GM21737 (cell line): ENCODE measurements at regions not wholly inside any gene's neighbourhood (a gene's known extent, or its start where the extent isn't known, plus 50 kb on each side); places are given as distances from the start of the nearest gene placed in this dataset.
"Not testable (repeated sequence)": the region's sequence is repeated elsewhere in the genome, so short reads cannot be mapped to it uniquely, and the experiment has no call there.

ENCODE experiments used
- ATAC-seq: cut with Tn5 transposase; IDR thresholded peaks from one replicate; pipeline ENCODE4 v1.9.1; 2021; ENCODE audit warnings: mild to moderate bottlenecking, moderate library complexity; ENCODE audit not compliant: unreplicated experiment

DNA sequence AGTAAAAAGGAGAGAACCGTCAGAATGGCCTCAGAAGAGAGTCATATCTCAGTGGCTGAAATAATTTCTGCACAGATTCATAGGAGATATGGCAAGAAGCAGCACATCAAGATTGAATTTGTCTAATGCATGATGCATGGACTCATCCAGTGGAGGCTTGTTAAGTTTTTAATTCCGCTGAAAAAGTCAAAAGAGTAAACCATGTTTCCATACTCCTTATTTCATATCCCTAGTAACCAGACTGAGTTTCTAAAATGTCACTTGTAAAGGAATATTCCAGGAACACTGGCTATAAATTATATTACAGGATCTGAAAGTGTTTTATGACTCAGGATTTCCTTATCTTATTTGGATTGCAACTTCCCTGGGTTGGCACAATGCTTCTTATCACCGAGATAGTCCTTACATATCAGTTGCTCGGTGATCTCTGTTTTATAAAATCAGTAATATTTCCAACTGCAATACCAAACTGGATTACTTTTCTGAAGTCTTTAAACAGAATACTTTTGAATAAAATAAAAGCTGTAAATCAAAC is 180.2 kb upstream of the TSC22D1 start:
- no peak for ATAC-seq

DNA sequence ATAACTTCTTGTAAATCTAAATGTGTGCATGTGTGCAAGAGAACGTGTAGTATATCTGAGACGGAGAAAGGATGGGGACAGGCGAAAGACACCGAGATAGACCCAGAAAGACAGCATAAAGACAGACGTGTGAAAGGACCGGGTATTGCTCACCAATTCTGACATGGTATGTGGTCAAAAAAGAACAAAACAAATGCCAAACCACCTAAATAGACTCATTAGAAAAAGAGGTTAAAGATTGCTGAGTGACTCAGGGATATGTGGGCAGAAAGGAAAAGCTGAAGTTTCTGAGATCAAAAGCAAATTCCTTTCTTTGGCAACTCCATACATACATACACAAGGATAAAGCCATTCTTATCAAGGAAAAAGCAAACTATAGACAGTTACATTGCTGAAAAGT is 179.7 kb upstream of the TSC22D1 start:
- no peak for ATAC-seq

GRCh38 chr13:44752164-44752563 is 176.0 kb upstream of the TSC22D1 start:
- ATAC-seq = no peak

DNA sequence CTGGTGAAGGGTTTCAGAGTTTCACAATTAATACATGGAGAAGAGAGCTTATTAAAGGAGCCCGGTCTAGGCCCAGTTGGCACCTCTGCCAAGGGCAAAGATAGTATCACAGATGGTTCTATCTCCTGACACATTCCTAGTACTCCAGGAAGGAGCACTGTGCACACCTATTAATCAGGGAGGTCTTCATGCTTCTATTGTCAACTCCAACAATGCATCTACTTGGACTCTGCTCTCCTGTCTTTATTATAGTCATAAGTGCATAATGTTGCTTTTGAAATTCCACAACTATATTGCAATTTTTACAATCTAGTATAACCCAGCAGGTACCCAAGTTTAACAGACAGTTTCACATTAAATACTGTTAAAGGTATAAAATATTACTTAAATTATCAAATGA is 174.5 kb upstream of the TSC22D1 start:
- ATAC-seq = no peak

DNA sequence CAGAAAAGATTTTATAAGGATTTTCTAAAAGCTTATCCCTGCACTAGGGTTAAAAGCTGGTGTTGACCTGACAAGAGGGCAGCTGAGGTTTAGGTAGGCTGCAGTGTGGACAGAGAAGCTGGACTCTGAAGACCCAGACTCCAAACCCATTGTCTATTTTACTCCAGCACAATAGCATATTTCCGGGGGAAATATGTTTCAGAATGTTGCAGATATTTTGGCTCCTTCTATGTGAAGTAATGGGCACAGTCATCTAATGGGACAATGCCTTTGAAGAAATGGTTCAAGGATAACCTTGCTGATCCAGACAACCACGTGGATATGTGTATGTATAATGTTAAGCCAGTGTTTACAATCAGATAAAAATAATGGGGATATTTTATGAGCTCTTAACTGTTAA is 173.8 kb upstream of the TSC22D1 start:
- no peak for ATAC-seq

GRCh38 chr13:44748439-44748838 is 172.3 kb upstream of the TSC22D1 start:
- ATAC-seq = no peak

DNA sequence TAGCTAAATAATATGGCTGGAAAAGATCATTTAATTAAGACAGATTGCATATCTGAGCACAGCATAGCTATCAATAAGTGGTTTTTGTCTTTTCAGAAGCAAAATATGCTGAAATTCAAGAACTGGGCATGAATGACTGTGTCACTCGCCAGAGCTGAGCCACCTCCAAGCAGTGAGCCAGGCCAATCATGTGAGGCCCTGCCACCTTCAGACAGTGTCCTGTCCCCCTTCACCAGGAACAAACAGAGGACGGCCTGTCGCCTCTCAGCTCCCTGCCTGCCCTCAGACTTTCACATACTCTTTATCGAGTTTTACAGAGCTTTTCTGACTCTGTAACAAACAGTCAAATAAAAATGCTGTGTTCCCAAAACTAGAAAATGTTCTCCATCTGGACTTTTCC is 171.0 kb upstream of the TSC22D1 start:
- no peak for ATAC-seq

- no peak for ATAC-seq
Measured at GRCh38 chr13:44746690-44747089, 170.6 kb upstream of the TSC22D1 start.

GRCh38 chr13:44744880-44745633 is 168.9 kb upstream of the TSC22D1 start:
- no peak for ATAC-seq

GRCh38 chr13:44739539-44739938 is 163.4 kb upstream of the TSC22D1 start:
- no peak for ATAC-seq

DNA sequence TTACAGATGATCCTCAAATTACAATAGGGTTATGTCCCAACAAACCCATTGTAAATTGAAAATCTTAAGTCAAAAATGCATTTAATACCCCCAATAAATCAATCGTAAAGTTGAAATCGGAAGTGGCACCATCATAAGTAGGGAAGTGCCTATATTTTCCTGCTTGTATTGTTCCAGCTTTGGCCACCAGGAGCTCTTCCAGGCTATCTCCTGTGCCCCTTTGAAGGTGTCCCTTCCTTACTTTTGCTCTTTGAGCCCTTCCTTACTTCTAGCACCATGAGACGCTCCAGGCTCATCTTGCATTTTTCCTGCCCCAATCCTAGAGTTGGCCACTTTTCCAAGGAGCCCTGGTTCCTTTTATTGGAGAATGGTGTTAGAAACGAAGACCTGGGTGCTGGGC is 163.0 kb upstream of the TSC22D1 start:
- ATAC-seq = no peak

DNA sequence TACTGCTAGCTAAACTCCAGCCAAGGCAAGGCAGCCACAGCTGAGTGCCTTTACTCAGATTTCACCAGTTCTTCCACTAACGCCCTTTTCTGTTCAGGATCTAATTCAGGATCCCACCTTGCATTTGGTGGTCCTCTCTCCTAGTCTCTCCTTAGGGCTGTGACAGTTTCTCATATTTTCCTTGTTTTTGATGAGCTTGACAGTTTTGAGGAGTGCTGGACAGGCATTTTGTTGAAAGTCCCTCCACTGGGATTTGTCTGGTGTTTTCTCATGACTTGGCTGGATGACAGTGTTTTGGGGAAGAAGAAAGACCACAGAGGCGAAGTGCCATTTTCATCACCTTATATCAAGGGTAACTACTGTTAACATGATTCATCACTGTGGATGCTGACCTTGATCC is 162.3 kb upstream of the TSC22D1 start:
- no peak for ATAC-seq

DNA sequence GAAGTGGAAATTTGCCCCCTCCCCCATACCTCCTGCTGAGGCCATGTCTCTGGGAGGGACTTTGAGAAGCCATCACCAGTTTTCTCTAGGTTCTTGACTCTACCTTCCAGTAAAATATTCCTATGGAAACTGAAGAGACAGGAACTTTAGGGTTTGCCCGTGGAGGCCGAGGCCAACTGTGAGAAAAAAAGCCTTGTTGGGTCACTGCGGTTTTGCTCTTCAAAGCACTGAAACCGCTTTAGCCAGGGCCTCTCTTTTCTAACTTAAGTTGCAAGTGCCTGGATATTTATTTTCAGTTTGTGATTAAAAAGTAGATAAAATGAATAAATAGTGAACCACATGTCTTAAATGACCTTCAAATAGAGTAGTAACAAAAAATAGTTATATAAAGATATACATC is 159.7 kb upstream of the TSC22D1 start:
- ATAC-seq = no peak

GRCh38 chr13:44734201-44734707 is 158.1 kb upstream of the TSC22D1 start:
- no peak for ATAC-seq

DNA sequence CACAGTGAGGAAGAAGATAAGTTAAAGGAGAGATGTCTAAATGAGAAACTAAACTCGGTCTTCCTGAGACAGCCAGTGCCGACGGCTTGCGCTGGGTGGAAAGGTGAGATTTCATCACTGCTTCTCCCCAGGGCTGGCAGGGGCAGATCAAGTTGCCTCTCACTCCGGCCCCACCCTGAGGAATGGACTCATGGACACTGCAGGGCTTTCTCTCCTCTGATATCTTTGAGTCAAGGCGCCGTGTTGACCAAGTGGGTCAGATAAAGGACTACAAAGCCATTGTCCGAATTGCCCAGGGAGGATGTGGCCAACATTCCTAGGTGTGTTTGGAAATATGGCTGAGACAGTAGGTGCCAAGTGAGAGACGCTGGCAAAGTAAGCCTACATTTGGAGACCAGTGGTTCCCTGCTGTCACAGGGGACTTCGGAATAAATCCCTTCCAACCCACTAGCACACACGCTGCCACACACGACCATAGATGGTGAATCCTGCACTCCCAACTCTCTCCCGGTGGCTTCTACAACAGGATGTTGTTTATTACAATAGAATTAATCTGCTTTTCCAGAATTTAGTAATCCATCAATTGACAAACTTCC is 156.5 kb upstream of the TSC22D1 start:
- ATAC-seq = no peak

- ATAC-seq = no peak
Measured at GRCh38 chr13:44730851-44731250, 154.7 kb upstream of the TSC22D1 start.

DNA sequence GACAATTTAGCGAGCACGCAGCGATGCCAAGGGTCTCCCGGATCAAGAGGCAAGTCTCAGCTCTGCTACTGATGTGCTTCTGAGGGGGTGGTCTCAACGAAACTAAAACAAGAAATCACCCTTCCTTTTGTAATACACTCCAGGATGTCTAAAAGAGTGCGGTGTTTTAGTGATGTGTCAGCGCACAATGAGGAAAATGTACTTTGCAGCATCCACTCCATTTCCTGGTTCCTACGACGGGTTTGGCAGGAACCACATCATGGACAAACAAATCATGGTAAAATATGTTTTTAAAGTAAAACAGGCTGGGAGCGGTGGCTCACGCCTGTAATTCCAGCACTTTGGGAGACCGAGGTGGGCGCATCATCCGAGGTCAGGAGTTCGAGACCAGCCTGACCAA is 154.0 kb upstream of the TSC22D1 start:
- no peak for ATAC-seq

DNA sequence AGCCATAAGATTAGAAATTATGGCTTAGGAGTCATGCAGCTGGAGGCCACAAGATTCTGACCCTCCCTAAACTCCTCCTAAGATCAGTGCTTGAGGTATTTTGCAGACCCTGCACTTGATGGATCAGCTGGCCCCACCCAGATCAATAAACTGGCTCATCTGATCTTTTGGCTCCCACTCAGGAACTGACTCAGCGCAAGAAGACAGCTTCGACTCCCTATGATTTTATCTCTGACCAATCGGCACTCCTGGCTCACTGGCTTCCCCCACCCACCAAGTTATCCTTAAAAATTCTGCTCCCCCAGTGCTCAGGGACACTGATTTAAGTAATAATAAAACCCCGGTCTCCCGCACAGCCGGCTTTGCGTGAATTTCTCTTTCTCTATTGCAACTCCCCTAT is 151.5 kb upstream of the TSC22D1 start:
- ATAC-seq = not testable (repeated sequence)

- no peak for ATAC-seq
Measured at GRCh38 chr13:44726778-44727177, 150.6 kb upstream of the TSC22D1 start.

DNA sequence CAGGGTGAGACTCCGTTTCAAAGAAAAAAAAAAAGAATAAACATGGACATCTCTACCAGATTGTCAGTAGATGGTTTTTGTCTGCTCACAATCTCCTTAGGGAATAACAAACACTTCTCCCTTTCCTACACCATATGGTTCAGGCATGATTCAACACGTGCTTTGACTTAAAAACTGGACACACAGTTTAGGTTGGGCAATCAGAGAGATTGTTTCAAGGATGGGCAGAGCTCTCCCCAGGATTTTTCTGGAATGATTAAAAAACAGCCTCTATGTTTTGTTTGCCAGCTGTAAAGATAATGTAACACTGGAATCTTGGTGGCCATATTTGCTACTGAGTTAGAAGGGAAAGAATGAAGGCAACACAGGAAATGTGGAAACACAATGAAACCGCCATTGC is 150.1 kb upstream of the TSC22D1 start:
- no peak for ATAC-seq

- no peak for ATAC-seq
Measured at GRCh38 chr13:44719857-44720671, 143.9 kb upstream of the TSC22D1 start.

DNA sequence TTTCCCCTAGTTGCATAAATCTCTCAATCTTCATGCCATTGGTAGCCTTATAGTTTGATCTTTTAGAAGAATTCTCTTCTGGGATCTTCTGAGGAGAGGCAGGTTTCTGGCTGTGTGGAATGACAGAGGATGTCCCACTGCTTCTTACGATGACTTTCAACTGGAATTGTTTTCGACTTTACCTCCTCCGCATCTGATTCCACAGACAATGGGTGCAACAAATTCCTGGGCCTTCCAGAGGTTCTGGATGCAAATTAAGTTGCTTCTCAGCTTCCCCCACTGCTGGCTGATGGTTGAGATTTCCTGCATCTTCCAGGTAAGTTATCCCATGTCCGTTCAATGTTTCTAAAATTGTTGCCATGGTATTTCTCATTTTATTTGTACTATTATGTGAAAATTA is 142.3 kb upstream of the TSC22D1 start:
- ATAC-seq = no peak
